ENCODE measurements at regions not wholly inside any gene's neighbourhood (a gene's known extent, or its start where the extent isn't known, plus 50 kb on each side); places are given as distances from the start of the nearest gene placed in this dataset.

- H3K36me3 Mint-ChIP-seq (ENCODE audit: low read depth), result no peaks in the 10 kb centered on the region
- H3K9me3 Mint-ChIP-seq, result no peaks in the 10 kb centered on the region
- CTCF ChIA-PET, result no interaction called here
- no peak for DNase-seq
- POLR2A ChIA-PET, result no interaction called here
- no peaks in the 10 kb centered on the region for H3K4me1 Mint-ChIP-seq
- H3K4me3 Mint-ChIP-seq, result no peak overlapping the region
- H3K27ac Mint-ChIP-seq, result no peak overlapping the region
- no peaks in the 10 kb centered on the region for H3K27me3 Mint-ChIP-seq
Measured at GRCh38 chrY:14139521-14139920, 83.5 kb downstream of the VCY1B start.

GRCh38 chrY:14145614-14146013, 89.6 kb downstream of the VCY1B start:
- POLR2A ChIA-PET, result no interaction called here
- Mint-ChIP-seq H3K4me3 (no peak overlapping the region), H3K27me3 (no peaks in the 10 kb centered on the region), H3K4me1 (no peaks in the 10 kb centered on the region), H3K36me3 (ENCODE audit: low read depth) (no peaks in the 10 kb centered on the region), H3K27ac (no peak overlapping the region), H3K9me3 (no peaks in the 10 kb centered on the region)
- DNase-seq, result no peak
- CTCF ChIA-PET, result no interaction called here

- Mint-ChIP-seq H3K27ac (no peak overlapping the region), H3K9me3 (no peaks in the 10 kb centered on the region), H3K36me3 (ENCODE audit: low read depth) (no peaks in the 10 kb centered on the region), H3K4me1 (no peaks in the 10 kb centered on the region), H3K27me3 (no peaks in the 10 kb centered on the region), H3K4me3 (no peak overlapping the region)
- DNase-seq, result no peak
- CTCF ChIA-PET, result no interaction called here
- POLR2A ChIA-PET, result no interaction called here
Measured at GRCh38 chrY:14182776-14183175, 126.7 kb downstream of the VCY1B start.

GRCh38 chrY:14222014-14222413, 166.0 kb downstream of the VCY1B start:
- Mint-ChIP-seq H3K4me3 (no peak overlapping the region), H3K9me3 (no peaks in the 10 kb centered on the region), H3K4me1 (no peaks in the 10 kb centered on the region), H3K27me3 (no peaks in the 10 kb centered on the region), H3K36me3 (ENCODE audit: low read depth) (no peaks in the 10 kb centered on the region), H3K27ac (no peak overlapping the region)
- POLR2A ChIA-PET, result no interaction called here
- CTCF ChIA-PET, result no interaction called here
- DNase-seq, result no peak

GRCh38 chrY:14231703-14232102, 175.7 kb downstream of the VCY1B start:
- no peak for DNase-seq
- H3K27me3 Mint-ChIP-seq, result no peaks in the 10 kb centered on the region
- peaks cover 2% of the 10 kb centered on the region for H3K9me3 Mint-ChIP-seq
- no peak overlapping the region for H3K4me3 Mint-ChIP-seq
- ChIA-PET POLR2A (no interaction called here), CTCF (no interaction called here)
- no peaks in the 10 kb centered on the region for H3K4me1 Mint-ChIP-seq
- H3K27ac Mint-ChIP-seq, result no peak overlapping the region
- no peaks in the 10 kb centered on the region for H3K36me3 Mint-ChIP-seq (ENCODE audit: low read depth)

- H3K9me3 Mint-ChIP-seq, result peaks cover 2% of the 10 kb centered on the region
- no peak overlapping the region for H3K4me3 Mint-ChIP-seq
- DNase-seq, result no peak
- no peaks in the 10 kb centered on the region for H3K4me1 Mint-ChIP-seq
- H3K27me3 Mint-ChIP-seq, result no peaks in the 10 kb centered on the region
- no peaks in the 10 kb centered on the region for H3K36me3 Mint-ChIP-seq (ENCODE audit: low read depth)
- no peak overlapping the region for H3K27ac Mint-ChIP-seq
- ChIA-PET POLR2A (no interaction called here), CTCF (no interaction called here)
Measured at GRCh38 chrY:14235070-14235469, 179.0 kb downstream of the VCY1B start.

GRCh38 chrY:14238277-14238676, 182.2 kb downstream of the VCY1B start:
- H3K4me3 Mint-ChIP-seq, result no peak overlapping the region
- H3K4me1 Mint-ChIP-seq, result no peaks in the 10 kb centered on the region
- no peaks in the 10 kb centered on the region for H3K36me3 Mint-ChIP-seq (ENCODE audit: low read depth)
- ChIA-PET CTCF (no interaction called here), POLR2A (no interaction called here)
- no peaks in the 10 kb centered on the region for H3K27me3 Mint-ChIP-seq
- H3K27ac Mint-ChIP-seq, result no peak overlapping the region
- DNase-seq, result no peak
- no peaks in the 10 kb centered on the region for H3K9me3 Mint-ChIP-seq

- ChIA-PET CTCF (no interaction called here), POLR2A (no interaction called here)
- H3K36me3 Mint-ChIP-seq (ENCODE audit: low read depth), result no peaks in the 10 kb centered on the region
- no peaks in the 10 kb centered on the region for H3K4me1 Mint-ChIP-seq
- DNase-seq, result no peak
- no peak overlapping the region for H3K4me3 Mint-ChIP-seq
- H3K27me3 Mint-ChIP-seq, result no peaks in the 10 kb centered on the region
- H3K9me3 Mint-ChIP-seq, result no peaks in the 10 kb centered on the region
- no peak overlapping the region for H3K27ac Mint-ChIP-seq
Measured at GRCh38 chrY:14246948-14247347, 190.9 kb downstream of the VCY1B start.

- ChIA-PET CTCF (no interaction called here), POLR2A (no interaction called here)
- Mint-ChIP-seq H3K9me3 (no peaks in the 10 kb centered on the region), H3K27me3 (no peaks in the 10 kb centered on the region), H3K27ac (no peak overlapping the region), H3K36me3 (ENCODE audit: low read depth) (no peaks in the 10 kb centered on the region), H3K4me3 (no peak overlapping the region), H3K4me1 (no peaks in the 10 kb centered on the region)
- no peak for DNase-seq
Measured at GRCh38 chrY:14248878-14249576, 193.0 kb downstream of the VCY1B start.

GRCh38 chrY:14255965-14256816, 200.2 kb downstream of the VCY1B start:
- Mint-ChIP-seq H3K36me3 (ENCODE audit: low read depth) (no peaks in the 10 kb centered on the region), H3K27ac (peak overlapping the region; percentile 90), H3K4me1 (peaks cover 22% of the 10 kb centered on the region), H3K4me3 (peak overlapping the region; percentile 43), H3K27me3 (no peaks in the 10 kb centered on the region), H3K9me3 (peaks cover 3% of the 10 kb centered on the region)
- POLR2A ChIA-PET, result no interaction called here
- CTCF ChIA-PET, result no interaction called here
- DNase-seq, result peak; percentile 13

- no peak for DNase-seq
- no peaks in the 10 kb centered on the region for H3K36me3 Mint-ChIP-seq (ENCODE audit: low read depth)
- ChIA-PET CTCF (no interaction called here), POLR2A (no interaction called here)
- H3K27me3 Mint-ChIP-seq, result no peaks in the 10 kb centered on the region
- peak overlapping the region; percentile 90 for H3K27ac Mint-ChIP-seq
- H3K4me1 Mint-ChIP-seq, result peaks cover 22% of the 10 kb centered on the region
- H3K4me3 Mint-ChIP-seq, result peak overlapping the region; percentile 43
- peaks cover 3% of the 10 kb centered on the region for H3K9me3 Mint-ChIP-seq
Measured at GRCh38 chrY:14256817-14257168, 200.8 kb downstream of the VCY1B start.

GRCh38 chrY:14277029-14277428, 221.0 kb downstream of the VCY1B start:
- peaks cover 3% of the 10 kb centered on the region for H3K27me3 Mint-ChIP-seq
- H3K4me1 Mint-ChIP-seq, result no peaks in the 10 kb centered on the region
- H3K27ac Mint-ChIP-seq, result no peak overlapping the region
- DNase-seq, result no peak
- H3K36me3 Mint-ChIP-seq (ENCODE audit: low read depth), result no peaks in the 10 kb centered on the region
- no peak overlapping the region for H3K4me3 Mint-ChIP-seq
- peaks cover 4% of the 10 kb centered on the region for H3K9me3 Mint-ChIP-seq
- POLR2A ChIA-PET, result no interaction called here
- CTCF ChIA-PET, result no interaction called here

GRCh38 chrY:14290656-14291375, 233.5 kb upstream of the NLGN4Y start:
- CTCF ChIA-PET, result no interaction called here
- no peak overlapping the region for H3K4me3 Mint-ChIP-seq
- POLR2A ChIA-PET, result no interaction called here

More at GRCh38 chrY:14290656-14291375, 233.5 kb upstream of the NLGN4Y start:
- H3K4me1 Mint-ChIP-seq, result no peaks in the 10 kb centered on the region
- DNase-seq, result no peak
- H3K27me3 Mint-ChIP-seq, result no peaks in the 10 kb centered on the region
- no peak overlapping the region for H3K27ac Mint-ChIP-seq
- no peaks in the 10 kb centered on the region for H3K36me3 Mint-ChIP-seq (ENCODE audit: low read depth)
- H3K9me3 Mint-ChIP-seq, result no peaks in the 10 kb centered on the region

All from activated CD4-positive, alpha-beta T cell treated with anti-CD3 and anti-CD28 coated beads, Interleukin-2, amount 10 ng/mL, durations not matched to agents 7 days and 5 days (primary cell).